Retinal pigment epithelial cell (primary cell): ENCODE measurements at regions not wholly inside any gene's neighbourhood (a gene's known extent, or its start where the extent isn't known, plus 50 kb on each side); places are given as distances from the start of the nearest gene placed in this dataset.

Experiments used
- DNase-seq: peaks from one replicate; pipeline ENCODE4 v3.0.0-alpha.2; 2010; ENCODE audit warnings: low read depth
- H3K4me3 ChIP-seq: 2 replicates; pipeline ENCODE4 v1.5.1; 2011; ENCODE audit warnings: mild to moderate bottlenecking, low read length, control low read depth, moderate library complexity
- TF ChIP-seq, protein P1 (sequence below): conservative IDR thresholded peaks from 2 replicates; pipeline ENCODE4 v1.5.1; 2011; ENCODE audit warnings: low read depth, low read length, control low read depth, inconsistent platforms

DNA sequence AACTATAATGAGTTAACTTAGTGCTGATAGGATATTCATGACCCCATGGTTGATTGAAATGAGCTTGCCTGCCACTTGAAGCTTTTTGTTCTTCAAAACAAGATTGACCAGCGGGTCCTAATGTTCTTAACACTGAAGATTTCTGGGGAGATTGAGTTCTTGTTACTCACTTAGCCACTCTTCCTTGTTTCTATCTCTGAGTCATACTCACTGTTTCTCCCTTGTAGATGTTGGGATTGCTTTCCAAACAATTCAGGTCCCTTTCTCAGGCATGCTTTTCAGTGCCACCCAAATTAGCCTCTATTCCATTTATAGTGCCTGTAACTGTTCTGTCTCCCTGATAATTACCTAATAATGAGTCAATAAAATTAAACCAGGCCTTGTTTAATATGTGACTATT, 517.0 kb downstream of the SQOR start:
- no peak for DNase-seq
- TF ChIP-seq, protein P1, sequence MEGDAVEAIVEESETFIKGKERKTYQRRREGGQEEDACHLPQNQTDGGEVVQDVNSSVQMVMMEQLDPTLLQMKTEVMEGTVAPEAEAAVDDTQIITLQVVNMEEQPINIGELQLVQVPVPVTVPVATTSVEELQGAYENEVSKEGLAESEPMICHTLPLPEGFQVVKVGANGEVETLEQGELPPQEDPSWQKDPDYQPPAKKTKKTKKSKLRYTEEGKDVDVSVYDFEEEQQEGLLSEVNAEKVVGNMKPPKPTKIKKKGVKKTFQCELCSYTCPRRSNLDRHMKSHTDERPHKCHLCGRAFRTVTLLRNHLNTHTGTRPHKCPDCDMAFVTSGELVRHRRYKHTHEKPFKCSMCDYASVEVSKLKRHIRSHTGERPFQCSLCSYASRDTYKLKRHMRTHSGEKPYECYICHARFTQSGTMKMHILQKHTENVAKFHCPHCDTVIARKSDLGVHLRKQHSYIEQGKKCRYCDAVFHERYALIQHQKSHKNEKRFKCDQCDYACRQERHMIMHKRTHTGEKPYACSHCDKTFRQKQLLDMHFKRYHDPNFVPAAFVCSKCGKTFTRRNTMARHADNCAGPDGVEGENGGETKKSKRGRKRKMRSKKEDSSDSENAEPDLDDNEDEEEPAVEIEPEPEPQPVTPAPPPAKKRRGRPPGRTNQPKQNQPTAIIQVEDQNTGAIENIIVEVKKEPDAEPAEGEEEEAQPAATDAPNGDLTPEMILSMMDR, result no peak
- no peak overlapping the region for H3K4me3 ChIP-seq

DNA sequence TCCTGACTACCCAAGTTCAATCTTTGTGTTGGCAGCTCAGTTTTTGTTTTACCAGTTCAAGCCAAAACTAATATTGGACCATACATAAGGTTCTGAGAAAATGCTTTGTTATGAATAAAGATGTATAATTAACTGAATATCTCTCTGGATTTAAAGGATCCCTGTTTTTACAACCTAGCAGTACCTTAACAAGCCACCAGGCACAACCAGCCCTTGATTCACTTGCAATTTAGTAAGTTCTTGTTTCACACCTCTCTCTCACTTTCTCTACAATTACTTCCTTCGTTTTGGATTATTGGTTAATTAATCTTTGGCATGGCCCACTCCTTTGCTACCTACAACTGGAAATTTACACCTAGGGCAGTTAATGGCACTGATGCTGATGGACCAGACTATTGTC, 531.9 kb downstream of the SQOR start:
- TF ChIP-seq, protein P1, result no peak
- no peak overlapping the region for H3K4me3 ChIP-seq
- DNase-seq, result no peak

DNA sequence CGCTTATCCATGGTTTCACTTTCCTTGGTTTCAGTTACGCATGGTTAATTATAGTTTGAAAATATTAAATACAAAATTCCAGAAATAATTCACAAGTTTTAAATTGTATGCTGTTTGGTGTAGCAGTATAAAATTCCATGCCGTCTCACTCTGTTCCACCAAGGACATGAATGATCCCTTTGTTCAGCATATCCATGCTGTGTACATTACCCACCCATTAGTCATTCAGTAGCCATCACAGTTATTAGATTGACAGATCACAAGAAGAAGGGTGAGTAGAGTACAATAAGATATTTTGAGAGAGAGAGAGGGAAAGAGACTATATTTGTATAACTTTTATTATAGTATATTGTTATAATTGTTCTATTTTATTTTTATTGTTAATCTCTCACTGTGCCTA, 535.5 kb downstream of the SQOR start:
- TF ChIP-seq, protein P1, result no peak
- H3K4me3 ChIP-seq, result no peak overlapping the region
- DNase-seq, result no peak

DNA sequence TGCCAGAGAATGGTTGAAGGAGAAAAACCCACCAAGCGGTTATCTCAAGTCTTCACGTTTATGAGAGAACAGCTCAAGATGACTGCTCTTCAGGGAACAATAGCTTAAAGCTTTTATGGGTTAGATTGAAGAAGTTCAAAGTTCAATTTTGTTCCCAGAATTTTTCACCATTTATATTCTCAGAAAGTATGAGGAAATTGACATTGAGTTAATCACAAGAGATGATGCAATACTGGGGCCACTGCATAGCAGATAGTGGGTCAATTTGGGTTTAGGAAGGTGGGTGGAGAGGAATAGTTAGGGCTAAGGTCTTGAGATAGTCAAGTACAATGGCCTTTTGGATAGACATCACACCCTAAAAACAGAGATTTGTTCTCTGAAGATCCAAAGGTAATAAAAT, 539.3 kb downstream of the SQOR start:
- DNase-seq, result no peak
- no peak overlapping the region for H3K4me3 ChIP-seq
- TF ChIP-seq, protein P1, result no peak

DNA sequence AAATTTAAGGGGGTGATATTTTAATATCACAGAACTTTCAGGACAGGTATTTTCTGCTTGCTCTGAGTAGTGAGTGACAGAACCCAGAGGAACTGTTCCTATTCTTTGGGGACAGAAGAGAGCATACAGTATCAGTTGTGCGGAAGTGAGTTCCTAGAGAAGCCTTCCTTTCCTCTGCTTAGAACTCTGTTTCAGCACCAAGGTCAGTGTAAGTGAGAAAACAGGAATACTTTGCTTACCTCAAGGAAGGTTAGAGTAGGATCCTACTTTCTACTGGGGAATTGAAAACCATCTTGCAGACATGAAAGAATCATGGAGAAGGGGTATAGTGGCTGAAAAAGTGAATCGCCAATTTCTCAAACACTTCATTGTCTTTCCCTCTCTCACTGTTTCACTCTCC, 542.4 kb downstream of the SQOR start:
- TF ChIP-seq, protein P1, result no peak
- no peak overlapping the region for H3K4me3 ChIP-seq
- no peak for DNase-seq

DNA sequence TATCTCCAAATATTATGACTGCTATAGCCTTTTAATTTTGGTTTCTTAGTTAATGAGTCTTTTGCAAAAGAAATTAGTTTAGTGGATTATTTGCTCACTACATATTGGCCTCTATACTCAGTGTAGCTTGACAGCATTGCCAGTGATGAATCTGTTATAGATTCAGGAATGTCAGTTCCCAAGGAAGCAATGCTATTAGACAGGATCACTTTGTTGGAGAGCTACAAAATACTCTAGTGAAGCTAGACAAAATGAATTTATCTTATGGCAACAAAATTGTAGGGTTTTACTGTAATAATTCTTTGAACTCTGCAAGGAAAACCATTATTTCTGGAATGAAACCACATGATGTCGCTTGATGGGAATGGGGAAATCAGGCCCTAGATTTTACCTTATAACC, 543.3 kb downstream of the SQOR start:
- no peak for DNase-seq
- H3K4me3 ChIP-seq, result no peak overlapping the region
- TF ChIP-seq, protein P1, result no peak

DNA sequence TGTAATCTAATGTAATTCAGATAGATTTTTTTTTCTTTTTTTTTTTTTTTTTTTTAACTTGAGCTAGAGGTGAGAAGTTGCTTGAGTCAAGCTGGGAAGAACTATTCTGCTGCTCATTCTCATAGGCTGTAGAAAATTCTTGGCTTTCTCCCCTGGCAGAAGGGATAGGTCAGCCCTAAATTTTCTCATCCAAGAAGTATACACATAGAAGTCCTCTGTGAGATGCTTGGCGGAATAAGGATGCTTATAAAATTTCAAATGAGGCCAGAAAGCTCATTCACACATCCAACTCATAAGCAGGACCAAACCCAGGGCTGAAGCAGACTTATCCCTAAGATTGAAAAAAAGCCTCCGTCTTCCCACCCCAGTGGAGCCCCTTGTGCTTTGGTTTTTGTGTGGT, 572.5 kb downstream of the SQOR start:
- no peak for DNase-seq
- TF ChIP-seq, protein P1, result no peak
- H3K4me3 ChIP-seq, result no peak overlapping the region
